Activated naive CD8-positive, alpha-beta T cell treated with anti-CD3 and anti-CD28 coated beads, Interleukin-2, amount 50 U/mL, for 16 hours (primary cell): ENCODE measurements at regions not wholly inside any gene's neighbourhood (a gene's known extent, or its start where the extent isn't known, plus 50 kb on each side); places are given as distances from the start of the nearest gene placed in this dataset.

ENCODE experiments used
- DNase-seq: peaks from one replicate; pipeline ENCODE4 v3.0.0-alpha.2; 2020; ENCODE audit warnings: low read depth, low spot score

DNA sequence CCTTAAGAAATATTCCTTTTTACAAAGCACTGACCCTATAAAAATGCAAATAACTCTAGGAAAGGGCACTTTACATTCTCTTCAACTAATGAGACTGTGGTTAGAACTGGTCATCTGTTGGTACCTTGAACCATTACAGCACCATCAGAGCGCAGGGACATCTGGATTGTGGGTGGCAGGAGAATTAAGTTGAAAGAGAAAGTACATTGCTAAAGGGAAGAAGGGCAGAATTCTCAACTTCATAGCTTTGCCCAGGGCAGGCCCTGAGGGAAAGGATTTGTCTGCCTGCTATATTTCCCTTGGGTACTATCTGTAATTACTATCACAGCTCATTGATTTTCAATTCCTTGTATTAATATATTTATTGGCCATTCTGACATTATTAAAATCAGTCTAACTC, 196.8 kb downstream of the KLF12 start:
- DNase-seq: no peak

DNA sequence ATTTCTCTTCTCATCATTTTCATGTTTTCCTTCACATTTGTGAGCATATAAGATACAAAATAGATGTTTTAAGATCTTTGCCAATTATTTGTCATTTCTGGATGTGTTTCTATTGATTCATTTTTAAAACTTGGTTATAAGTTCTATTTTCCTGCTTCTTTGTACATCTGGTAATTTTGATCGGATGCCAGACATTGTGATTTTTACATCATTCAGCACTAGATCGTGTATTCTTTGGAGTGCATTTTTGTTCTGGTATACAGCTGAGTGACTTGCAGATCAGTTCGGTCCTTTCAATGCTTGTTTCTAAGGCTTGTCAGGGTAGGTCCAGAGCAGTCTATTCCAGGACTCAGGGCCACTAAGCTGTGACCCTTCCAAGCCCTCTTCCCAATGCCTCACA, 198.2 kb downstream of the KLF12 start:
- DNase-seq: no peak

DNA sequence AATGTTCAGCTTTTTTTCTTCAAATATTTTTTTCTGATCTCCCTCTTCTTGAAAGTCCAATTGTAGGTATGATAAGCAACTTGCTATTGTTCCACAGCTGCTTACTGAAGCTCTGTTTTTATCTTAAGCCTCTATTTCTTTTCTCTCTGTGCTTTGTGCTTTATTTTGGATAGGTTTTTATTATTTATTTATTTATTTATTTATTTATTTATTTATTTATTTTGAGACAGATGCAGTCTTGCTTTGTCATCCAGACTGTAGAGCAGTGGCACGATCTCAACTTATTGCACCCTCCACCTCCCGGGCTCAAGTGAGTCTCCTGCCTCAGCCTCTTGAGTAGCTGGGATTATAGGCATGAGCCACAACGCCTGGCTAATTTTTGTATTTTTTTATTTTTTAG, 199.4 kb downstream of the KLF12 start:
- DNase-seq: no peak

DNA sequence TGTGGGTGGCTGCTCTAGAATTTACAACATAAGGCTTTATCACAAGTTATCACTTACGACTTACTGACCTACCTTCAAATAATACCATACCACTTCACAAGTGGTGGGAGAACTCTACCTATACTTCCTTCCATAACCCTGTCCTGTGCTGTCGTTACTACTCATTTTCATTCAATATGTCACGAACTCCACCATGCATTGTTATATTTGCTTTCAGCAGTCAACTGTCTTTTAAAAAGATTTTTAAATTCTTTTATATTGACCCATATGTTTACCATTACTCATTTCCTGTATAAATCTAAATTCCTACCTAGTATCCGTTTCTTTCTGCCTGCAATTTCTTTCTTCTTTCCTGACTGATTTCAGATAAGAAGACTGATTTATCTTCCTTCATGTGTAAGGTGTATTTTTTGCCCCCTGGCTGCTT, 200.0 kb downstream of the KLF12 start:
- no peak for DNase-seq

DNA sequence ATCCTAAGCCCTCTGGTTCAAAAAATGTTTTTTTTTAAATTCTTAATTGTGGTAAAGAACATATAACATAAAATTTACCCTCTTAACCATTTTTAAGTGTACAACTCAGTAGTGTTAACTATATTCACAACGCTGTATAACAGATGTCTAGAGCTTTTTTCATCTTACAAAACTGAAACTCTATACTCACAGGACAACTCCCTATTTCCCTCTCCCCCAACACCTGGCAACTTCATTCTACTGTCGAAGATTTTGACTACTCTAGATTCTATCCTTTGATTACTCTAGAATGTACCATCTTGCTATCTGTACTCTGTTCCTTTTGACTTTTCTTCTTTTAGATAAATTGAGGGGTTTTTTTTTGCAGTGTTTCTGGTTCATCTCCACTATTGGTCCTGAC, 200.4 kb downstream of the KLF12 start:
- no peak for DNase-seq

DNA sequence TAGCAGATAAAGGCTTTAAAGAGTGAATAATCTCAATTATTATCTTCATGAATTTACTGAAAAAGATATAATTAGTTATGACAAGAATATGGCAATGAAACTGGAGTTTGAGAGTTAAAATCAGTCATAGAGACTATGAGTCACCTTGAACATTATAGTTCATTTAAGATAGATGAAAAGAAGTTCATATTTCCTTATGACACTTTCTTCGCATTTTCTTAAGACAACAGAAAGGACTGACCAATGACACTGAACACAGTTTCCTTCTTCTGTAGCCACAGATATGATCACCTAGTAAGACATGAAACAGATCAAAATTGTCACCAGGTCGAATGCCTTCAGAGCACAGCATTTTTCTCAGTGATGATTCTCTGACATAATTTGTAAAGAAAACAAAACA, 202.1 kb downstream of the KLF12 start:
- DNase-seq: no peak

DNA sequence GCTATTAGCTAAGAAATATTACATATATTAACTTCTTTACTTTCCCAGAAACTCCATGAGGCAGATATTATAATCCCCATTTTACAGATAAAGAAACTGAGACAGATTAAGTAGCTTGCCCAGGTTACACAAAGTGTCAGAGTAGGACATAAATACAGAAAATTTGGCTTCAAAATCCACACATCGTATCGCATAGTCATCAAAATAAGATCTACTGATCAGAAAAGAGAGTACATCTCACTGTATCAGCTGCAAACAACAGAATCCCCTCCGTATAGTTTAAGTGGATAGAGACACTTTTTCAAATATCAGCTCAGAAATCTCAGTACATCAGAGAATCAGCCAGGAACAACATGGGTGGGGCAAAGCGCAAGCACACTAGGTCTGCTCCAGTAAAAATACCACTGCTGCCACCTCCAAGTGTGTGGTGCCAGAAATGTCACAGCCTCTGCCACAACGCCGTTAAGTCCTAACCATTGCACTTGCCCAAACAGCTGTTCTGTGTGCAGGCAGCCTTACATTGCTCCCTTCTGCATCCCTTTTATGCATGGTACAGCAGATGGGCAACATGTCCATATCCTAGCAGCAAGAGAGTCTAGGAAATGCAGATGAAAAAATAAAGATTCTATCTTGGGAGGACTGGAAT, 204.8 kb downstream of the KLF12 start:
- no peak for DNase-seq

DNA sequence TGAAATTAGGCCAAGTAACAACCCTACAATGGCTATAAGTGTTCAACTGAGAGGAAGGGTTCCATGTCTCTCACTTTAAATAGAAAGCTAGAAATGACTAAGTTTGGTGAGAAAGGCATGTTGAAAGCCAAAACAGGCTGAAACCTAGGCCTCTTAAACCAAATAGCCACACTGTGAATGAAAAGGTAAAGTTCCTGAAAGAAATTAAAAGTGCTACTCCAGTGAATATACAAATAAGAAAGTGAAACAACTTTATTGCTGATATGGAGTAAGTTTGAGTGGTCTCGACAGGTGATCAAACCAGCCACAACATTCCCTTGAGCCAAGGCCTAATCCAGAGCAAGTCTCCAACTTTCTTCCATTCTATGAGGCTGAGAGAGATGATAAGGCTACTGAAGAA, 209.6 kb downstream of the KLF12 start:
- no peak for DNase-seq

DNA sequence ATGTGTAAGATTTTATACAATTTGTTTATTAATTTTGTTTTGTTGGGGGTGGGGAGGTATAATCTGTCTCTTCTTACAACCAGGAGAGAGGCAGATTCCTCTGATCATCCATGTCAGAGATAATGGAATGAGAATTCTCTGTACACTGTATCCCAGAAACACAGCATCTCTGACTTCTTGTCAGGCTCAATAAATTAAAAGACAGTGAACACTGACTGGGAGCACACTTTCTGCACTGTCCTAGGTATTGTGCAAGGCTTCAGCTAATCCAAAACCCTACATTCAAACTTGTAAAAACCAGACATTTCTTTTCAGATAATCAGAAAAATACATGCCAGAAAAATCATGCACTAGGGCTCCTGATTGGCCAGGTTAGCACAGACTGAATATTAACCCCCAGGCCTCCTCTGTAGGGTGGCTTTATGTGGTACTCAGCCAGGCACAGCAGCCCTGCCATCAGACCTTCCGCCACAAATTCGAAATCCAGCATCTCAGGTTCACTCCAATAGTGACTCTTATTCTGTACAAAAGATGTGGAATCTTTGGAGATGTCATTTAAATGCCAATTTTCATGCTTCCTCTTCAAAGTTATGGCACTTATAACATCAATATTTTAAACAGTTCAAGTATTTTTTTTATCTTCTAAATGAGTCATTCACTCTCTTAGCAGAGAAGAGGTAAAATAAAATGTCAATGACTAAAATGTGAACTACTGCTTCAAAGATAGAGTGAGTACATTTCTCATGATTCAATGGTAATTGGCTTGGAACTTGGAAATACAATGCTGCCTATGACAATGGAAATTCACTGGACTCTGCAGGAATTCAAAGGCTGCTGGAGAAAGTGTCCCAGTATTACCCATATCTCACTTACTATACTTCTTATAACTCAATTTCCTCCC, 211.5 kb downstream of the KLF12 start:
- no peak for DNase-seq

DNA sequence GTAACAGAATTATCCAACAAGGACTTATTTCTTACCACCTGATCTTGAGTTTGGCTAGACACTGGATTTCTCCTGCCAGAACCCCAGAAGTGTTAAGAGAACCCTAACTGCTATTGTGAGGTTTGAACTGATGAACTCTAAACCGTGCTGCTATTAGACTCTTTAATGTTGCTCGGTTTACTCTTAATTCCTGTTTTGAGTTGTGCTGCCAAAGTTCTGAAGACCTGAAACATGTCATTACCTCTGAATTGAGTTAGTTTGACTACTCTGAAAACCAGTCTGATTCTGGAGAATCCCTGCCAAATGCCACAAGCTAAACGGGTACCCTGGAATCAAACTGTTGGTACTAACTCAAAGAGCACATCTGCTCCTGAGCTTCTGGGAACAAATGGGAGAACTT, 215.5 kb downstream of the KLF12 start:
- no peak for DNase-seq

DNA sequence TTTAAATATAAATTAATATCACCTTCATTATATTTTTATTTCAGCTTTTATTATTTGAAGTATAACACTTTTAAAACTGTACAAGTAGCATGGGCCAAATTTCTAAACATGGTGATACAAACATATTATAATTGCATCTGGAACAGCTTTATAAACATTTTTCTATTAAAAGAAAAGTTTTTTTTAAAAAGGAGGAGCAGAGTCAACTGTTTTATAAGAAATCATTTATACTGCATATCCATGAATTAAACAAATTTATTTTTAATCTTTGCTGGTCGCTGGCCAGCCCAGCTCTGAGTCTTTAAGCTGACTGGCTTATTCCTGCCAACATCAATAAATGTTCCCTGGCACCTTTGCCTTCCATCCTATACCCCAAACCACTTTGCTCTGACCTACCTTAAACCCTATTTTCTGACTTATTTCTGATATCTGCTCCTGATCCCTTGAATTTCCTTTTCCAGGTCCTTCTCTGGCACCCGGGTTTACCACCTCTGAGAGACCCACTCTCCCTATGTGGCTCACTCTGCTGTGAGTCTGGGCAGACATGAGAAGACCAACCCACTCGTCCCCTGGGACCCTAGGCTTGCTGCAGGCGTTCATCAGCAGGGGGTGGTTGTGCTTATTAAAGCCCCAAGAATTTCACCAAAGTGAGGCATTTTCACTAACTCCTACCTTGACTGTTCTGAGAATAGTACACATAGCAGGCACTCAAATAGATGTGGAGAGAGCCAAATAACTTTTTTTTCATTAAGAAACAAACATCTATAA, 220.3 kb downstream of the KLF12 start:
- no peak for DNase-seq

DNA sequence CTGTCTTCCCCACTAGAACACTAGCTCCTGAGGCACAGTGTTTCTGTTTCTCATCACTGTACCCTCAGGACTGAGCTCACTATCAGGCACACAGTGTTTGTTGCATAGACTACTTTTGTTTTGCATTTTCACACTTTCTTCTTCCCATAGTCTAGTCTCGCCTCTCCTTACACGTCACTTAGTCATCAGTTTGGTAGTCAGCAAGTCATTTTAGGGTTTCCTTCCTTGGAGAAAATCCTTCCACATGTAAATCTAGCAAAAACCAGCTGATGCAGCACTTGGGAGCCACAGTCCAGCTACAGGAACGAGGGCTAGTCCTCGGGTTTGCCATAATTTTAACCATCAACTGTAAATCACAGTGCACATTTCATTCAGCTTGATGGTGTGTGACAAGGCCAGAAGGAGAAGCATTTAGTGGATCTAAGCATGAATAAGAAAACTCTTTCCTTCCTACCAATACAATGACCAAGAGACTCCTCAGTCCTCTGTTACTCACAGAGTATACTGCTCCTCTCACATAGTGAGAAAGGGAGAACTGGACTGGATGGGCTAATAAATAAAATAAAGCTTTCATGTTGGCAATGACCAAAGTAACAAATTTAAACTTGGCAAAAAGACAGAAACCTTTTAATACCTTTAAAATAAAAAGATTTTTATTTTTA, 221.0 kb downstream of the KLF12 start:
- DNase-seq: no peak

DNA sequence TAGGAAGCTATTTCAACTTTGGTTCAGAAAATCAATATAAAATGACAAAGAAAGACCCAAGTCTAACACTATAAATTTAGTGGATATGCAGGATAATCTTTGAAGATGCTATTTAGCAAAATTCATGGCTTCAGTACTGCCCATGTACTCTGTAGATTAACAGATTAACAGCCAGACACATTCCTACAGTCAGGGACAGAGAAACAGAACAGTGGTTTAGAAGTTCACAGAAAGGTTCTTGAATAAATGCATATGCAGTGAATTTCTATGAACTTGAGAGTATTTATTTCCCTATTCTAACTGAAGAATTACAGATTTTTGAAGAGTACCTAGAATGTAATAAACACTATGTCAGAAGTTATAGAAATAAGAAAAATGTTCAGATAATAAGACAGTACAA, 222.8 kb downstream of the KLF12 start:
- no peak for DNase-seq

DNA sequence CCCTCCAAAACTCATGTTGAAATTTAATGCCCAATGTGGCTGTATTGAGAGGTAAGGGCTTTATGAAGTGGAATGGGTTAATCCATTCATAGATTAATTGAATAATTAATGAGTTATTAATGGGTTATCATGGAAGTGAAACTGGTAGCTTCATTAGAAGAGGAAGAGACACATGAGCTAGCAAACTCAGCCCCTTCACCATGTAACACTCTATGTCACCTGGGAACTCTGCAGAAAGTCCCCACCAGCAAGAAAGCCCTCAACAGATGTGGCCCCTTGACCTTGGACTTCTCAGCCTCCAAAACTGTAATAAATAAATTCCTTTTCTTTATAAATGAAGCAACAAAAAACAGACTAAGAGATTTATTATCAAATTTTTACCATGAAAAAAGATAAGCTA, 223.5 kb downstream of the KLF12 start:
- DNase-seq: no peak

DNA sequence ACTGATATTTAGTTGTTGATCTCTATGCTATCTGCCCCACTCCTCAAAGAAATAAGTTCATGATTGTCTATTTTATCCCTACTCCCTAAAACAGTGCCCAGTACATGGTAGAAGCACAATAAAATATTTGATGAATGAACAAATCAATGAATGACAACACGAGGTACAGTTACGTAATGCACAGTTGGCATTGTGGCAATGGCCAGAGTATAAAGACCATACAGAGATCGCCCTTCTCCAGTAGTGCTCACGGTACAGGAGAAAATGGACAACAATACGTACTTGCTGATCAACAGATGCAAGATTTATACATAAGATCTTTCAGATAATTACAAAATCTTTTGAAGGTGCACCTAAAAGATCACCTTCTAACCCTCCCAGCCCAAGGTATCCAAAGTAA, 225.4 kb downstream of the KLF12 start:
- no peak for DNase-seq

DNA sequence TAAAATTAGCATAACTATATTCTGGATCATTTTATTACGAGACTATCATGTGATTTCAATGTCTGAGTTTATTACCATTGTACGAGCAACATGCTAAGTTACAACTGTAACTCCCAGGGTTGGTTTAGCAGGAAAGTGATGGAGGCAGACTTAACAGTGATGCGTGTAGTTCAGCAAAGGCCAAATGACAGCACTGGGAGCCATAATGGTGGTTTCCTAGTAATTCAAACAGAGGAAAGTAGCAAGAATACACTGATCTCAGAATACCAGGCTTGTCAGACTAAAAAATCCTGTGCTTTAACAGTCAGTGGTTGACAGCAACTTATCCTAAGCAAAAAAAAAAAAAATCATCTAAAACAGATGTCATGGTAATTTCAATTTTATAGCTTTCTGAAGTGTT, 229.6 kb downstream of the KLF12 start:
- no peak for DNase-seq

DNA sequence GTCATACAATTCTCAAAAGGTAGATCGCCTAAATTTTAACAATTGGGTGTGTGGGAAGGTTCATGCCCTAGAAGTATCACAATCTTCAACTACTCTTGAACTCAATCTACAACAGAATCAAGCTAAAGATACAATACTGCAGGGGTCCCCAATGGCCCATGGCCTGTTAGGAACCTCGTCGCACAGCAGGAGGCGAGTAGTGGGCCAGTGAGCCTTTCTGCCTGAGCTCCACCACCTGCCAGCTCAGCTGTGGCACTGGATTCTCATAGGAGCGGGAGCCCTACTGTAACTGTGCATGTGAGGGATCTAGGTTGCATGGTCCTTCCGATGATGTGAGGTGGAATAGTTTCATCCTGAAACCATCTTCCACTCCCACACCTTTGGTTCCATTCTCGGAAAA, 230.6 kb downstream of the KLF12 start:
- DNase-seq: no peak

DNA sequence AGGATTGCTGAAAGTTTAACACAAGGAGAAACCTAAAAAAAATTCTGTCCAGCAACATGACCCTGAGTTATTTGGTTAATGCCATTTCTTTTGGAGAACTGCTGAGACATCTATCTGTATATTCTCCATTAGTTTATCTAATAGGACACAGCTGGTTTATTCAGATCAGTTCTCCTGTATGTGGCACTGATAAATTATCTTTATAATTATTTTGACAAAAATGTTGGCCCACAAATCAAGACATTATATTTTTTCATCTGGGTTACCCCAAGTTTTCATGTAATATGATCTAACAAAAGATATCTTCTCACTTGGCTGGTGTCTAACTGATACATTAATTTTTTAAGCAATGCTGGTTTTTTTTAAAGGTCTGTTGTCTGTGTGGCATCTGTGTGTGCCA, 231.4 kb downstream of the KLF12 start:
- no peak for DNase-seq

DNA sequence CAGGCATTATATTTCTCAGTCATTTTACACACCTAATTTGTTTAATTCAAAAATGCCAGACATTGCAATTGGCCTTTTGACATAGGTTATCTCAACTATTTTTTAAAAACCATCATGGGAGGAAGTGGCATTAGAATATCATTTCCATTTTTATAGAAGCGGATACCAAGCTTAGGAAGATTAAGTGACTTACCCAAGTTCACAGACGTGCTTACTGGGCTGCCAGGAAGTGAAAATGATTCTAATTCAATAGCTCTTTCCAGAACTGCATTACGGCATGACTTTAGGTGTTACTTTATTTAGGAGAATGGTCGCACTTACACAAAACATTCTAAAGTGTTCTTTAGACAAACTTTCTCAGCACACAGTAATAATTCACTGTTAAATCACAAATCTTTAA, 231.9 kb downstream of the KLF12 start:
- DNase-seq: no peak

DNA sequence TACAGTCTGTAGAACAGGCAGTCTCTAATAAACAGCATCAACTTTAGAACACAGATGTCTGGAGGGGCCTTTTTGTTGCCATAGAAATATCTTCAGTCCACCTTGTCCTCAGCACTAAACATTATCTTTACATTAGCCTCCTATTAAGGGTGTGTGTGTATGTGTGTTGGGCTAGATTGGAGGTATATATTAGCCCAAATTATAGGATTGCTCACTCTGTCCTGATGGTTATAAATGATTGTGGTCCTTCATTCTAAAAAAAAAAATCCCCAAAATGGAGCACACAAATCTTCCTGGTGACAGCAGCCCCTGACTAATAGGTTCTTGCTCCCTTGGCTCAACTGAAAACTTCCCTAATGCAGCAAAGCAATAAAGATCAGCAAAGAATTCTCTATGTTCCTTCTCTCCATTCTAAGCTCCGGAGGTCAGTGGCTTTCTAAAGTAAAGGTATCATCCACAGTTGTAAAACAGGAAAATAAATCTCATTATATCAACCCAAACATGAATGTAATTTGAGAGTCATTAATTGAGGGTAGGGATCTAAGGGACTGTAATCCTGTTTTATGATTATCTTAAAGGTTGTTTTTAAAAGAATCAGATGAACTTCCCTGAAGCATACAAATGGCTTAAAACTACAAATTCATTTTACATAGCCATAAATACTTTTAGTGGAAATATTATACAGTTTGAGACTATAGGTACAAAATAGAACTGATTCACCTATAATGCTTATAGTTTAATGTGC, 232.7 kb downstream of the KLF12 start:
- no peak for DNase-seq

DNA sequence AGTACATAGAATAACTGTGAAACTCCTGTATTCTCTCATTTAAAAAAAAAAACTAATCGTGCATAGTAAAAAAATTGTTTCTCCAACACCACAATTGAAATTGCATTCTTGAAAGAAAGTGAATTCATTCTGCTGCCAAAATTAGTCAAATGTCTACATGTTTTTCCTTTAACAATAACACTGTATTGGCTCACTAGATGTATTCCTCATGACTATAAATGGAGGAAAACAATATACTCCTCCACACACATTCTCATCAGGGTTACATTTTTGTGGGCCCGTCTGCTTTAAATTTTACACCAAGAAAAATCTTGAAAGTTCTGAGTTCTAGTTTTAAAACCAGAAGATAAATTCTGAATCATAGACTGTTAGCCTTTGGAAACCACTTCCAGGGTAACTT, 233.6 kb downstream of the KLF12 start:
- DNase-seq: no peak
